CD4-positive, alpha-beta memory T cell (primary cell): ENCODE measurements at regions not wholly inside any gene's neighbourhood (a gene's known extent, or its start where the extent isn't known, plus 50 kb on each side); places are given as distances from the start of the nearest gene placed in this dataset.
A peak's percentile ranks its signal among the peaks of the same experiment; 100 is the strongest.

Experiments used
- CTCF ChIA-PET: fragments of 350-600 bp; sonication (Branson Sonifier 250); formaldehyde crosslinking; loops from one replicate; lab custom pipeline; 2021; ENCODE audit warnings: inconsistent platforms; ENCODE audit not compliant: partially characterized antibody; lab: Charles Lee
- POLR2A ChIA-PET: fragments of 350-600 bp; sonication (Branson Sonifier 250); formaldehyde crosslinking; loops from one replicate; lab custom pipeline; 2021; ENCODE audit not compliant: partially characterized antibody; lab: Charles Lee
- DNase-seq, 5 donors: peaks; one replicate each; pipeline versions ENCODE4 v3.0.0 to v3.0.0-alpha.2; 2020 to 2022; ENCODE audit warnings: mixed read lengths in 1 of 5
- H3K27ac ChIP-seq: one replicate; pipeline ENCODE4 v1.7.0; 2013; ENCODE audit warnings: low read depth, low read length
- H3K27me3 ChIP-seq: 2 replicates; pipeline ENCODE4 v1.7.0; 2013; ENCODE audit warnings: mild to moderate bottlenecking, low read length, moderate library complexity; ENCODE audit not compliant: insufficient read depth
- H3K36me3 ChIP-seq: 2 replicates; pipeline ENCODE4 v1.7.0; 2013; ENCODE audit warnings: mild to moderate bottlenecking, low read length, moderate library complexity; ENCODE audit not compliant: insufficient read depth
- H3K4me1 ChIP-seq: 2 replicates; pipeline ENCODE4 v1.7.0; 2013; ENCODE audit warnings: mild to moderate bottlenecking, low read length, moderate library complexity; ENCODE audit not compliant: insufficient read depth
- H3K4me3 ChIP-seq, 2 donors: one replicate each; pipeline ENCODE4 v1.7.0; 2013; ENCODE audit warnings: low read length in 2 of 2, mild to moderate bottlenecking in 1 of 2
- H3K9me3 ChIP-seq, 2 donors: one replicate each; pipeline ENCODE4 v1.7.0; 2013; ENCODE audit warnings: low read length in 2 of 2, control low read depth in 1 of 2; ENCODE audit not compliant: control insufficient read depth in 1 of 2
- H3K27ac Mint-ChIP-seq, 7 donors: one replicate each; pipeline ENCODE4 v1.8.0; 2020 to 2021; ENCODE audit warnings: mixed read lengths in 7 of 7, mild to moderate bottlenecking in 6 of 7, inconsistent platforms in 3 of 7, moderate library complexity in 3 of 7
- H3K27me3 Mint-ChIP-seq, 2 donors: one replicate each; pipeline ENCODE4 v1.8.0; 2020 to 2021; ENCODE audit warnings: mixed read lengths in 2 of 2
- H3K36me3 Mint-ChIP-seq, 2 donors: one replicate each; pipeline ENCODE4 v1.8.0; 2020 to 2021; ENCODE audit warnings: mixed read lengths in 2 of 2, inconsistent platforms in 1 of 2, mild to moderate bottlenecking in 1 of 2
- H3K4me1 Mint-ChIP-seq, 4 donors: one replicate each; pipeline ENCODE4 v1.8.0; 2020 to 2021; ENCODE audit warnings: mixed read lengths in 4 of 4, mild to moderate bottlenecking in 1 of 4
- H3K4me3 Mint-ChIP-seq, 8 donors: one replicate each; pipeline ENCODE4 v1.8.0; 2020 to 2021; ENCODE audit warnings: mixed read lengths in 8 of 8, mild to moderate bottlenecking in 7 of 8, moderate library complexity in 6 of 8, inconsistent platforms in 3 of 8
- H3K9me3 Mint-ChIP-seq, 8 donors: one replicate each; pipeline ENCODE4 v1.8.0; 2020 to 2021; ENCODE audit warnings: mixed read lengths in 8 of 8, mild to moderate bottlenecking in 5 of 8, inconsistent platforms in 3 of 8, moderate library complexity in 1 of 8
- intact Hi-C: fragments of 100-400 bp; cut with micrococcal nuclease; formaldehyde crosslinking; loops from one replicate; pipeline ENCODE4 v1.15.1; 2023

DNA sequence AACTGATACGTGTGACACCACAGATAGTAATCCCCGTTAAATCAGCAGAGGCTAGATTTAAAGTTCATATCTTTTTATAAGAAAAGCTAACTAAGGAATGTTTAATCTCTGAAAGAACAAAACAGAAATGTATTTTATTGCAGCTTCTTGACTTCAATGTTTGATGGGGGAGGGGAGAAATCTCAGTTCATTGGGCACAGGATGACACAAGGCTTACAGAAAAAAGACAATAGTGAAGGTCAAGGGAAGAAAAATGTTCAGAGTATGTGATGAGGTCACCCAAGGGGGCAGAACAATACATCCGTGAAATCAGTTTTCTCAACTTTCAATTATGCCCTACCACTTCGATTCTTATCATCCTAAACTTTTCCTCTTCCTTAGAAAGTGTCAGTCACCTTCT is 102.9 kb downstream of the ELAPOR2 start:
- peak overlapping the region in 1 of 7 donors; percentile 19 for H3K27ac Mint-ChIP-seq
- Histone ChIP-seq H3K36me3 (no peaks in the 10 kb centered on the region), H3K27ac (no peak overlapping the region), H3K27me3 (no peaks in the 10 kb centered on the region), H3K4me1 (no peaks in the 10 kb centered on the region), H3K9me3 (no peaks in the 10 kb centered on the region), H3K4me3 (no peak overlapping the region)
- H3K36me3 Mint-ChIP-seq, result peaks cover 0 to 6% of the 10 kb centered on the region in 2 donors
- intact Hi-C loops, result loop anchor here (2.0 kb wide), 1 partner anchor 22 kb away; no protein-coding TSS in a partner anchor
- H3K9me3 Mint-ChIP-seq, result no peaks in the 10 kb centered on the region
- no peak overlapping the region for H3K4me3 Mint-ChIP-seq
- H3K27me3 Mint-ChIP-seq, result peaks cover 0 to 1% of the 10 kb centered on the region in 2 donors
- H3K4me1 Mint-ChIP-seq, result peaks cover 0 to 1% (median 0%) of the 10 kb centered on the region in 4 donors
- CTCF ChIA-PET, result interaction anchor here (0.8 to 1.6 kb wide), 3 partner anchors 15 to 280 kb away, joined by 3 to 4 read pairs (median 4); no protein-coding TSS in a partner anchor
- POLR2A ChIA-PET, result no interaction called here
- no peak for DNase-seq

DNA sequence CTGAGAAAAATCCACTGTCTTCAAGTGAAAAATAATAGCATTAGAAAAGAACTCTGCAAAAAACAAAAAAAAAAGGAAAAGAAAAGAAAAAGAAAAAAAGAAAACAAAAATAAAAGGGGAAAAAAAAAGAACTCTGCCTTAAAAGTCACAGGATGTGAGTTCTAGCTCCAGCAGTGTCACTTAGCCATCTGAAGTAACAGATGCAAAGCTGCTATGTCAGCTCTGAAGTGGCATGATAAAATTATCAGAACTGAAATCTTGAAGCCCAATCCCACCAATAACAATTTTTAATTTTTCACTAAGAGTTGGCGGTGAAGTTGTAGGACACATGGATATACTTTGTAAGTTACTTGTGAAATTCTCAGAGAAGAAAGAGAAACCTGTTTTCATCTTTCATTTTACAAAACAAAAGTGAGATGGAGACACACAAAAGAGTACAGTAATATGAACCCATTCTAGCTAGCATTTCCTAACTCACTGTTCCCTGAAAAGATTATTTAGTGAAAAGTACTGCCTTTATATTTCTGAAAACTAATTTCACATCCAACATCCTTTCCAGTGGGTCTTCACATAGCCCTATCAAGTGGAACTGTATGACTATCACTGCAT is 103.5 kb downstream of the ELAPOR2 start:
- no peaks in the 10 kb centered on the region for H3K9me3 ChIP-seq
- Mint-ChIP-seq H3K27me3 (peaks cover 0 to 1% of the 10 kb centered on the region in 2 donors), H3K36me3 (peaks cover 0 to 6% of the 10 kb centered on the region in 2 donors), H3K4me3 (no peak overlapping the region), H3K9me3 (no peaks in the 10 kb centered on the region), H3K27ac (peak overlapping the region in 2 of 7 donors; percentile 7 to 81), H3K4me1 (peaks cover 0 to 1% (median 0%) of the 10 kb centered on the region in 4 donors)
- no peaks in the 10 kb centered on the region for H3K36me3 ChIP-seq
- H3K4me1 ChIP-seq, result no peaks in the 10 kb centered on the region
- no peak overlapping the region for H3K4me3 ChIP-seq
- ChIA-PET CTCF (interaction anchor here (1.3 to 1.6 kb wide), 2 partner anchors 14 to 280 kb away, joined by 3 to 4 read pairs; no protein-coding TSS in a partner anchor), POLR2A (no interaction called here)
- no peak overlapping the region for H3K27ac ChIP-seq
- intact Hi-C loops, result loop anchor here (2.0 kb wide), 1 partner anchor 23 kb away; no protein-coding TSS in a partner anchor
- DNase-seq, result no peak
- H3K27me3 ChIP-seq, result no peaks in the 10 kb centered on the region

- no peaks in the 10 kb centered on the region for H3K36me3 ChIP-seq
- Mint-ChIP-seq H3K4me3 (no peak overlapping the region), H3K27ac (no peak overlapping the region), H3K27me3 (peaks cover 0 to 1% of the 10 kb centered on the region in 2 donors), H3K9me3 (no peaks in the 10 kb centered on the region), H3K36me3 (peaks cover 0 to 6% of the 10 kb centered on the region in 2 donors), H3K4me1 (peaks cover 0 to 1% (median 0%) of the 10 kb centered on the region in 4 donors)
- POLR2A ChIA-PET, result no interaction called here
- H3K27me3 ChIP-seq, result no peaks in the 10 kb centered on the region
- CTCF ChIA-PET, result no interaction called here
- no peaks in the 10 kb centered on the region for H3K9me3 ChIP-seq
- H3K27ac ChIP-seq, result no peak overlapping the region
- H3K4me1 ChIP-seq, result no peaks in the 10 kb centered on the region
- no peak overlapping the region for H3K4me3 ChIP-seq
- intact Hi-C loops, result no loop called here
- DNase-seq, result no peak
These were observed 104.5 kb downstream of the ELAPOR2 start for GRCh38 chr7:86954971-86955370.

DNA sequence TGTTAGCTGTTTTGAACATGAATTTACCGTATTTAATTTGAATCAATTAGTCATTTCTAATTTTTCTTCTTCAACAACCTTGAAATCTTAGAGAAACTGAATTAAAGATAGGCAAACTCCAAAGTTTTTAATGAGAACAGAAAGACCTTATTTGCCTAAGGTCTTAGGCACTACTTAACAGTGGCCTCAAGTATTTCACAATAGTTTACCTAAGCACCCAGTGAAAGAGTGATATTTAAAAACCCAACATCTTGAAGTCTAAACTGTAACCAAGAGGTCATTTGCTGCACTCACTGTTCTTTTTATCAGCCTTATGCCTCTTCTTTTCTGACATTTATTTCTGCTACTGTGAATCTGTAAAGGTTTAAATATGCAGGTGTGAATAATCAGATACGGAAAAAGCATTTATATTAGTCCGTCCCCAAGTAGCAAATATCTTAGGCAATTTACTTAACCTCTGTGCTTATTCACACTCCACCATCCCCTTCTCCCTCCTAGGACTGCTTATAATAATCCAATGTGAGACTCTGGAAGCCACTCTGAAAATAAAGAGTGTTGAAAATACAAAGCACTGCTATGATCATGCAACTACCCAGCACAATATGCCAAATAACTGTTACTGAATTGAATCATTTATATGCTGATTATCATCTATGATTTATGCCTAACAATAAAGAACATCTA is 105.7 kb downstream of the ELAPOR2 start:
- H3K4me3 Mint-ChIP-seq, result no peak overlapping the region
- no peak for DNase-seq
- Histone ChIP-seq H3K27ac (no peak overlapping the region), H3K27me3 (no peaks in the 10 kb centered on the region), H3K36me3 (no peaks in the 10 kb centered on the region), H3K4me1 (no peaks in the 10 kb centered on the region), H3K4me3 (no peak overlapping the region), H3K9me3 (no peaks in the 10 kb centered on the region)
- H3K27ac Mint-ChIP-seq, result no peak overlapping the region
- POLR2A ChIA-PET, result no interaction called here
- H3K27me3 Mint-ChIP-seq, result peaks cover 0 to 1% of the 10 kb centered on the region in 2 donors
- intact Hi-C loops, result no loop called here
- peaks cover 0 to 1% (median 0%) of the 10 kb centered on the region in 4 donors for H3K4me1 Mint-ChIP-seq
- H3K36me3 Mint-ChIP-seq, result no peaks in the 10 kb centered on the region
- CTCF ChIA-PET, result no interaction called here
- no peaks in the 10 kb centered on the region for H3K9me3 Mint-ChIP-seq

- Mint-ChIP-seq H3K9me3 (no peaks in the 10 kb centered on the region), H3K27ac (no peak overlapping the region), H3K4me3 (no peak overlapping the region), H3K27me3 (peaks cover 0 to 1% of the 10 kb centered on the region in 2 donors), H3K4me1 (peaks cover 0 to 1% (median 0%) of the 10 kb centered on the region in 4 donors), H3K36me3 (no peaks in the 10 kb centered on the region)
- CTCF ChIA-PET, result interaction anchor here (0.6 kb wide), 1 partner anchor 195 kb away, joined by 4 read pairs; no protein-coding TSS in a partner anchor
- intact Hi-C loops, result no loop called here
- no peak overlapping the region for H3K4me3 ChIP-seq
- H3K27me3 ChIP-seq, result no peaks in the 10 kb centered on the region
- no peaks in the 10 kb centered on the region for H3K4me1 ChIP-seq
- H3K9me3 ChIP-seq, result no peaks in the 10 kb centered on the region
- no peaks in the 10 kb centered on the region for H3K36me3 ChIP-seq
- H3K27ac ChIP-seq, result no peak overlapping the region
- POLR2A ChIA-PET, result no interaction called here
- no peak for DNase-seq
These were observed 106.2 kb downstream of the ELAPOR2 start for GRCh38 chr7:86953219-86953618.

GRCh38 chr7:86951895-86952294 is 107.6 kb downstream of the ELAPOR2 start:
- no peak overlapping the region for H3K27ac Mint-ChIP-seq
- no peak for DNase-seq
- Histone ChIP-seq H3K27ac (no peak overlapping the region), H3K36me3 (no peaks in the 10 kb centered on the region), H3K4me3 (no peak overlapping the region), H3K9me3 (no peaks in the 10 kb centered on the region), H3K4me1 (no peaks in the 10 kb centered on the region), H3K27me3 (no peaks in the 10 kb centered on the region)
- no peaks in the 10 kb centered on the region for H3K36me3 Mint-ChIP-seq
- intact Hi-C loops, result no loop called here
- POLR2A ChIA-PET, result no interaction called here
- CTCF ChIA-PET, result no interaction called here
- H3K4me1 Mint-ChIP-seq, result peaks cover 0 to 1% (median 0%) of the 10 kb centered on the region in 4 donors
- no peak overlapping the region for H3K4me3 Mint-ChIP-seq
- H3K9me3 Mint-ChIP-seq, result no peaks in the 10 kb centered on the region
- H3K27me3 Mint-ChIP-seq, result peaks cover 0 to 1% of the 10 kb centered on the region in 2 donors

GRCh38 chr7:86950944-86951343 is 108.5 kb downstream of the ELAPOR2 start:
- H3K4me1 Mint-ChIP-seq, result peaks cover 0 to 1% (median 0%) of the 10 kb centered on the region in 4 donors
- H3K4me1 ChIP-seq, result no peaks in the 10 kb centered on the region
- H3K27ac ChIP-seq, result no peak overlapping the region
- no peak overlapping the region for H3K4me3 ChIP-seq
- H3K36me3 ChIP-seq, result no peaks in the 10 kb centered on the region
- CTCF ChIA-PET, result interaction anchor here (1.2 to 2.0 kb wide), 2 partner anchors 198 to 203 kb away, joined by 3 to 7 read pairs; no protein-coding TSS in a partner anchor
- H3K27me3 ChIP-seq, result no peaks in the 10 kb centered on the region
- H3K9me3 Mint-ChIP-seq, result no peaks in the 10 kb centered on the region
- no peaks in the 10 kb centered on the region for H3K9me3 ChIP-seq
- H3K27me3 Mint-ChIP-seq, result peaks cover 0 to 2% of the 10 kb centered on the region in 2 donors
- no peaks in the 10 kb centered on the region for H3K36me3 Mint-ChIP-seq
- H3K27ac Mint-ChIP-seq, result no peak overlapping the region
- no peak overlapping the region for H3K4me3 Mint-ChIP-seq
- no peak for DNase-seq
- POLR2A ChIA-PET, result no interaction called here
- intact Hi-C loops, result no loop called here
